Hepatocyte (in vitro differentiated cells): ENCODE measurements at regions not wholly inside any gene's neighbourhood (a gene's known extent, or its start where the extent isn't known, plus 50 kb on each side); places are given as distances from the start of the nearest gene placed in this dataset.

Source experiments
- DNase-seq: peaks from one replicate; pipeline ENCODE4 v3.0.0-alpha.2; 2016; ENCODE audit warnings: low spot score
- H2AFZ ChIP-seq: fragments of 200-600 bp; sonication (generic); 2 replicates; pipeline ENCODE4 v1.6.0; 2016; ENCODE audit warnings: antibody characterized with exemption, mild to moderate bottlenecking
- H3K27ac ChIP-seq: fragments of 200-600 bp; sonication (generic); 2 replicates; pipeline ENCODE4 v1.5.1; 2016; ENCODE audit warnings: mild to moderate bottlenecking
- H3K27me3 ChIP-seq: fragments of 200-600 bp; sonication (generic); 2 replicates; pipeline ENCODE4 v1.6.1; 2016
- H3K36me3 ChIP-seq: fragments of 200-600 bp; sonication (generic); replicated peaks from 2 replicates; pipeline ENCODE4 v1.5.1; 2016; ENCODE audit warnings: low read depth; ENCODE audit not compliant: insufficient read depth
- H3K4me1 ChIP-seq: fragments of 200-600 bp; sonication (generic); 2 replicates; pipeline ENCODE4 v1.5.1; 2016; ENCODE audit warnings: mild to moderate bottlenecking, moderate library complexity; ENCODE audit not compliant: insufficient read depth
- H3K4me2 ChIP-seq: fragments of 200-600 bp; sonication (generic); 2 replicates; pipeline ENCODE4 v1.6.0; 2016
- H3K4me3 ChIP-seq: fragments of 200-600 bp; sonication (generic); 2 replicates; pipeline ENCODE4 v1.5.1; 2016; ENCODE audit warnings: mild to moderate bottlenecking
- H3K79me2 ChIP-seq: fragments of 200-600 bp; sonication (generic); 2 replicates; pipeline ENCODE4 v1.6.0; 2017; ENCODE audit warnings: mild to moderate bottlenecking
- H3K9me2 ChIP-seq: fragments of 200-600 bp; sonication (generic); replicated peaks from 2 replicates; pipeline ENCODE4 v1.6.0; 2017; ENCODE audit warnings: mild to moderate bottlenecking; ENCODE audit not compliant: insufficient read depth
- H3K9me3 ChIP-seq: fragments of 200-600 bp; sonication (generic); 2 replicates; pipeline ENCODE4 v1.5.1; 2016; ENCODE audit warnings: low read depth, mild to moderate bottlenecking
- H4K20me1 ChIP-seq: fragments of 200-600 bp; sonication (generic); 2 replicates; pipeline ENCODE4 v1.6.0; 2016; ENCODE audit warnings: mild to moderate bottlenecking; ENCODE audit not compliant: insufficient read depth, poor library complexity, severe bottlenecking
- CTCF ChIP-seq: fragments of 200-600 bp; sonication (generic); IDR thresholded peaks from 2 replicates; pipeline ENCODE4 v1.5.1; 2016; ENCODE audit warnings: antibody characterized with exemption, mild to moderate bottlenecking; ENCODE audit not compliant: poor library complexity
- EZH2 ChIP-seq: fragments of 200-600 bp; sonication (generic); IDR thresholded peaks from 2 replicates; pipeline ENCODE4 v1.6.1; 2016; ENCODE audit warnings: antibody characterized with exemption, mild to moderate bottlenecking, borderline replicate concordance
- EZH2phosphoT487 ChIP-seq: fragments of 200-600 bp; sonication (generic); IDR thresholded peaks from one replicate; pipeline ENCODE4 v1.6.1; 2018; ENCODE audit warnings: antibody characterized with exemption, mild to moderate bottlenecking, low read depth, moderate library complexity; ENCODE audit not compliant: unreplicated experiment, severe bottlenecking
- whole genome bisulfite sequencing: methylation state at CpG from one replicate; pipeline ENCODE4 v1.1.6; 2016; ENCODE audit warnings: low lambda C conversion rate; ENCODE audit errors: missing lambda C conversion rate; 5-methylcytosine and 5-hydroxymethylcytosine counted together

- TF ChIP-seq EZH2phosphoT487 = no peak
- no peak for TF ChIP-seq EZH2
- TF ChIP-seq CTCF = no peak
- DNase-seq = no peak
- Histone ChIP-seq H2AFZ (no peak overlapping the region), H3K9me3 (no peaks in the 10 kb centered on the region), H3K4me2 (no peak overlapping the region), H4K20me1 (no peaks in the 10 kb centered on the region), H3K4me3 (no peak overlapping the region), H3K79me2 (no peaks in the 10 kb centered on the region), H3K4me1 (peaks cover 12% of the 10 kb centered on the region), H3K27ac (no peak overlapping the region), H3K9me2 (no peaks in the 10 kb centered on the region), H3K36me3 (no peaks in the 10 kb centered on the region), H3K27me3 (no peaks in the 10 kb centered on the region)
These were observed 466.5 kb upstream of the NRP1 start for GRCh38 chr10:33800986-33801385.

GRCh38 chr10:33800545-33800944 lies 466.1 kb upstream of the NRP1 start:
- DNase-seq = no peak
- no peak overlapping the region for H3K27ac ChIP-seq
- no peaks in the 10 kb centered on the region for H3K9me3 ChIP-seq
- WGBS = 80% methylated on average over 5 of the region's 5 CpGs
- TF ChIP-seq EZH2 = no peak
- no peak for TF ChIP-seq EZH2phosphoT487
- H3K4me3 ChIP-seq = no peak overlapping the region
- H3K27me3 ChIP-seq = no peaks in the 10 kb centered on the region
- H2AFZ ChIP-seq = no peak overlapping the region
- H3K4me1 ChIP-seq = peaks cover 12% of the 10 kb centered on the region
- H3K79me2 ChIP-seq = no peaks in the 10 kb centered on the region
- no peaks in the 10 kb centered on the region for H3K9me2 ChIP-seq
- no peaks in the 10 kb centered on the region for H3K36me3 ChIP-seq
- no peak overlapping the region for H3K4me2 ChIP-seq
- no peaks in the 10 kb centered on the region for H4K20me1 ChIP-seq

- no peak overlapping the region for H3K27ac ChIP-seq
- no peaks in the 10 kb centered on the region for H3K9me2 ChIP-seq
- TF ChIP-seq EZH2phosphoT487 (no peak), EZH2 (no peak), CTCF (no peak)
These were observed 465.5 kb upstream of the NRP1 start for GRCh38 chr10:33799944-33800323.

GRCh38 chr10:33799281-33799943 lies 464.9 kb upstream of the NRP1 start:
- DNase-seq = no peak
- H3K4me1 ChIP-seq = peaks cover 12% of the 10 kb centered on the region
- no peak overlapping the region for H3K4me2 ChIP-seq

More at GRCh38 chr10:33799944-33800323, 465.5 kb upstream of the NRP1 start:
- H3K36me3 ChIP-seq = no peaks in the 10 kb centered on the region
- no peak overlapping the region for H3K4me2 ChIP-seq
- H2AFZ ChIP-seq = no peak overlapping the region
- no peaks in the 10 kb centered on the region for H3K27me3 ChIP-seq
- H3K4me3 ChIP-seq = no peak overlapping the region
- no peak for DNase-seq
- 96% methylated on average over 5 of the region's 5 CpGs for WGBS
- no peaks in the 10 kb centered on the region for H4K20me1 ChIP-seq
- no peaks in the 10 kb centered on the region for H3K79me2 ChIP-seq
- H3K4me1 ChIP-seq = peaks cover 12% of the 10 kb centered on the region
- H3K9me3 ChIP-seq = no peaks in the 10 kb centered on the region

More at GRCh38 chr10:33799281-33799943, 464.9 kb upstream of the NRP1 start:
- H3K27me3 ChIP-seq = no peaks in the 10 kb centered on the region
- TF ChIP-seq EZH2phosphoT487 (no peak), CTCF (no peak), EZH2 (no peak)
- H3K27ac ChIP-seq = no peak overlapping the region
- no peaks in the 10 kb centered on the region for H3K9me2 ChIP-seq
- H3K4me3 ChIP-seq = no peak overlapping the region
- H3K79me2 ChIP-seq = no peaks in the 10 kb centered on the region
- no peak overlapping the region for H2AFZ ChIP-seq
- H3K9me3 ChIP-seq = no peaks in the 10 kb centered on the region
- WGBS = 11% methylated on average over 4 of the region's 4 CpGs
- no peaks in the 10 kb centered on the region for H4K20me1 ChIP-seq
- no peaks in the 10 kb centered on the region for H3K36me3 ChIP-seq
